IMR-90 (cell line): ENCODE measurements at regions not wholly inside any gene's neighbourhood (a gene's known extent, or its start where the extent isn't known, plus 50 kb on each side); places are given as distances from the start of the nearest gene placed in this dataset.

Experiments
- ATAC-seq: fragments of 200-7000 bp; cut with Tn5 transposase; 2 replicates; pipeline ENCODE4 v1.9.1; 2020; ENCODE audit warnings: low read depth, mild to moderate bottlenecking, moderate library complexity
- BruUV-seq: library from RNA; stranded (reverse); fragments of 400-500 nt; replicated peaks from 2 replicates; lab custom pipeline; 2021; lab: Mats Ljungman, UMichigan
- CTCF ChIA-PET: fragments of 300-600 bp; formaldehyde crosslinking; extraction: SDS; loops from one replicate; lab custom pipeline; 2021; ENCODE audit warnings: antibody characterized with exemption; lab: Yijun Ruan, JAX
- POLR2A ChIA-PET: fragments of 300-600 bp; sonication (Branson Sonifier 250); formaldehyde crosslinking; loops from one replicate; lab custom pipeline; 2022; ENCODE audit warnings: antibody characterized with exemption; ENCODE audit not compliant: unreplicated experiment; lab: Charles Lee
- DNase-seq: peaks from one replicate; pipeline ENCODE4 v3.0.0; 2013
- H2AFZ ChIP-seq: replicated peaks from 2 replicates; pipeline ENCODE3; 2013; ENCODE audit warnings: low read length, mild to moderate bottlenecking; ENCODE audit not compliant: poor library complexity
- H2AK5ac ChIP-seq: 2 replicates; pipeline ENCODE4 v1.6.1; 2013; ENCODE audit warnings: low read depth, low read length, inconsistent platforms
- H2AK9ac ChIP-seq: replicated peaks from 2 replicates; pipeline ENCODE3; 2013; ENCODE audit warnings: mild to moderate bottlenecking, low read depth, low read length, moderate library complexity; ENCODE audit not compliant: poor library complexity
- H2BK120ac ChIP-seq: 2 replicates; pipeline ENCODE4 v1.6.1; 2013; ENCODE audit warnings: low read depth, low read length, inconsistent platforms
- H2BK15ac ChIP-seq: 3 replicates; pipeline ENCODE4 v1.6.1; 2013; ENCODE audit warnings: low read depth, low read length, inconsistent platforms
- H2BK20ac ChIP-seq: 2 replicates; pipeline ENCODE4 v1.6.1; 2013; ENCODE audit warnings: low read depth, mild to moderate bottlenecking, inconsistent platforms, low read length, moderate library complexity
- H2BK5ac ChIP-seq: 2 replicates; pipeline ENCODE4 v1.6.1; 2013; ENCODE audit warnings: mild to moderate bottlenecking, low read depth, low read length, inconsistent platforms; ENCODE audit not compliant: poor library complexity, severe bottlenecking
- H3K14ac ChIP-seq: replicated peaks from 2 replicates; pipeline ENCODE4 v1.6.1; 2013; ENCODE audit warnings: low read depth, low read length, inconsistent platforms
- H3K18ac ChIP-seq: 2 replicates; pipeline ENCODE4 v1.6.1; 2013; ENCODE audit warnings: low read depth, low read length, control low read depth
- H3K23ac ChIP-seq: 2 replicates; pipeline ENCODE4 v1.6.1; 2013; ENCODE audit warnings: low read depth, low read length, inconsistent platforms
- H3K27ac ChIP-seq: 2 replicates; pipeline ENCODE4 v1.5.1; 2013; ENCODE audit warnings: mild to moderate bottlenecking, control low read depth, low read length; ENCODE audit not compliant: insufficient read depth
- H3K27me3 ChIP-seq: 2 replicates; pipeline ENCODE4 v1.6.1; 2013; ENCODE audit warnings: low read length; ENCODE audit not compliant: control insufficient read depth, insufficient read depth
- H3K36me3 ChIP-seq: 2 replicates; pipeline ENCODE4 v1.6.1; 2013; ENCODE audit warnings: low read length, mixed read lengths; ENCODE audit not compliant: control insufficient read depth, insufficient read depth
- H3K4ac ChIP-seq: 2 replicates; pipeline ENCODE4 v1.6.1; 2013; ENCODE audit warnings: low read depth, low read length, inconsistent platforms
- H3K4me1 ChIP-seq: 2 replicates; pipeline ENCODE4 v1.6.1; 2013; ENCODE audit warnings: low read length, mixed read lengths; ENCODE audit not compliant: control insufficient read depth, insufficient read depth
- H3K4me2 ChIP-seq: 2 replicates; pipeline ENCODE4 v1.6.1; 2013; ENCODE audit warnings: low read depth, mild to moderate bottlenecking, control low read depth, low read length, moderate library complexity
- H3K4me3 ChIP-seq: 2 replicates; pipeline ENCODE4 v1.5.1; 2013; ENCODE audit warnings: low read depth, mild to moderate bottlenecking, control low read depth, low read length, moderate library complexity; ENCODE audit not compliant: insufficient read depth
- H3K56ac ChIP-seq: 2 replicates; pipeline ENCODE4 v1.6.1; 2013; ENCODE audit warnings: low read length, inconsistent platforms; ENCODE audit not compliant: insufficient read depth; ENCODE audit errors: extremely low read depth
- H3K79me1 ChIP-seq, 2 experiments: 2 replicates each; pipeline ENCODE4 v1.6.1; 2013; ENCODE audit warnings: low read length in 2 of 2, inconsistent platforms in 1 of 2, low read depth in 1 of 2
- H3K9ac ChIP-seq: 2 replicates; pipeline ENCODE4 v1.6.1; 2013; ENCODE audit warnings: low read depth, low read length, control low read depth
- H3K9me1 ChIP-seq: 2 replicates; pipeline ENCODE4 v1.6.1; 2013; ENCODE audit warnings: low read length, inconsistent platforms; ENCODE audit not compliant: insufficient read depth
- H3K9me3 ChIP-seq: 2 replicates; pipeline ENCODE4 v1.6.1; 2013; ENCODE audit warnings: low read length; ENCODE audit not compliant: control insufficient read depth, insufficient read depth
- H4K20me1 ChIP-seq: 2 replicates; pipeline ENCODE4 v1.6.1; 2013; ENCODE audit warnings: low read length, inconsistent platforms; ENCODE audit not compliant: insufficient read depth
- H4K5ac ChIP-seq: 2 replicates; pipeline ENCODE4 v1.6.1; 2013; ENCODE audit warnings: mild to moderate bottlenecking, low read depth, low read length, control low read depth
- H4K8ac ChIP-seq, 2 experiments: 2 replicates each; pipeline ENCODE4 v1.6.1; 2013; ENCODE audit warnings: low read depth in 2 of 2, low read length in 2 of 2, control low read depth in 1 of 2, inconsistent platforms in 1 of 2
- H4K91ac ChIP-seq: 2 replicates; pipeline ENCODE4 v1.6.1; 2013; ENCODE audit warnings: low read depth, low read length, inconsistent platforms; ENCODE audit not compliant: insufficient read depth
- BHLHE40 ChIP-seq: fragments of 150-350 bp; IDR thresholded peaks from 2 replicates; pipeline ENCODE4 v1.6.1; 2016; ENCODE audit warnings: mild to moderate bottlenecking, low read depth, low read length
- CEBPB ChIP-seq: IDR thresholded peaks from 2 replicates; pipeline ENCODE4 v1.6.1; 2012; ENCODE audit warnings: low read depth, low read length, improper control_type of control experiment
- CHD1 ChIP-seq: IDR thresholded peaks from 2 replicates; pipeline ENCODE4 v1.6.1; 2012; ENCODE audit warnings: low read depth, low read length, improper control_type of control experiment
- FOS ChIP-seq: fragments of 150-350 bp; IDR thresholded peaks from 2 replicates; pipeline ENCODE4 v1.6.1; 2016; ENCODE audit warnings: low read depth, low read length
- MAFK ChIP-seq: IDR thresholded peaks from 2 replicates; pipeline ENCODE4 v1.6.1; 2012; ENCODE audit warnings: low read depth, low read length, improper control_type of control experiment
- MAZ ChIP-seq: IDR thresholded peaks from 2 replicates; pipeline ENCODE4 v1.6.1; 2012; ENCODE audit warnings: low read depth, mild to moderate bottlenecking, low read length, improper control_type of control experiment, moderate library complexity, borderline replicate concordance
- MXI1 ChIP-seq: IDR thresholded peaks from 2 replicates; pipeline ENCODE4 v1.6.1; 2012; ENCODE audit warnings: low read depth, mild to moderate bottlenecking, low read length, moderate library complexity, borderline replicate concordance
- NFE2L2 ChIP-seq: fragments of 150-350 bp; IDR thresholded peaks from 2 replicates; pipeline ENCODE4 v1.6.1; 2016; ENCODE audit warnings: low read depth, mild to moderate bottlenecking, low read length
- POLR2A ChIP-seq: IDR thresholded peaks from 2 replicates; pipeline ENCODE4 v1.6.1; 2012; ENCODE audit warnings: mild to moderate bottlenecking, low read depth, low read length
- RAD21 ChIP-seq: IDR thresholded peaks from 2 replicates; pipeline ENCODE4 v1.6.1; 2012; ENCODE audit warnings: low read length, improper control_type of control experiment
- RCOR1 ChIP-seq: IDR thresholded peaks from 2 replicates; pipeline ENCODE4 v1.6.1; 2012; ENCODE audit warnings: mild to moderate bottlenecking, low read length, improper control_type of control experiment; ENCODE audit not compliant: insufficient replicate concordance
- RFX5 ChIP-seq: IDR thresholded peaks from 2 replicates; pipeline ENCODE4 v1.8.0; 2012; ENCODE audit warnings: low read depth, mild to moderate bottlenecking, low read length, moderate library complexity
- SMC3 ChIP-seq: fragments of 150-350 bp; IDR thresholded peaks from 2 replicates; pipeline ENCODE4 v1.6.1; 2016; ENCODE audit warnings: low read depth, mild to moderate bottlenecking, antibody characterized with exemption, low read length, moderate library complexity
- dilution Hi-C: fragments of 300-500 bp; cut with HindIII; formaldehyde crosslinking; loops from one replicate; pipeline ENCODE4 v1.14.3; 2018; ENCODE audit warnings: low sequenced_read_pairs; ENCODE audit not compliant: unreplicated experiment
- in situ Hi-C: fragments of 300-500 bp; cut with MboI; formaldehyde crosslinking; loops from 3 replicates; pipeline ENCODE4 v1.14.3; 2019; ENCODE audit warnings: low sequenced_read_pairs, inconsistent platforms, mixed read lengths
- intact Hi-C: fragments of 100-400 bp; cut with micrococcal nuclease; formaldehyde crosslinking; loops from 2 replicates; pipeline ENCODE4 v1.10.0; 2022
- TF ChIP-seq, protein P1 (sequence below): fragments of 150-350 bp; IDR thresholded peaks from 2 replicates; pipeline ENCODE4 v1.6.1; 2016; ENCODE audit warnings: low read depth, mild to moderate bottlenecking, low read length, moderate library complexity, borderline replicate concordance
- TF ChIP-seq, protein P2 (sequence below): conservative IDR thresholded peaks from 2 replicates; pipeline ENCODE4 v1.5.1; 2012; ENCODE audit warnings: mild to moderate bottlenecking, low read depth, low read length, improper control_type of control experiment
- TF ChIP-seq, protein P3 (sequence below): fragments of 150-350 bp; IDR thresholded peaks from 2 replicates; pipeline ENCODE4 v1.6.1; 2017; ENCODE audit warnings: mild to moderate bottlenecking, antibody characterized with exemption, low read length, low read depth

DNA sequence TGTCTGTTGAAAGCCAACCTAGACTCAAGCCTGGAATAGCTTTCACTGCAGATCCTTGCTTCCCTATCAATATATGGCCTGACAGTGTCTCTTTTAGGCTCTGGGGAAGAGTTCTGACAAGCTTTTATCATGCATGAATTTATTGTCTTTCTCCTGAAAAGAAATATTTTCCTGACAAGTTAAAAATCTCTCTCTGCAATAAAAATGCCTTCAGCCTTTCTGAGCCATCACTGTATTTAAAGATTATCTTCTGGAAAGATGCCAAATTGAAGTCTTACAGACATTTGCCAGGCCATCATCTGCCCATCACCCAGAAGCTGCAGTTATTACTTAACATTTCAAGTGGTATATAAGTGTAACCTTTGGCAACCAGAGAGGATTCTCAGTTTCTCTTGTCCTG lies 88.1 kb upstream of the HTR1A start:
- in situ Hi-C loops (no loop called here), intact Hi-C loops (no loop called here), dilution Hi-C loops (no loop called here)
- TF ChIP-seq FOS: no peak
- TF ChIP-seq, protein P1, sequence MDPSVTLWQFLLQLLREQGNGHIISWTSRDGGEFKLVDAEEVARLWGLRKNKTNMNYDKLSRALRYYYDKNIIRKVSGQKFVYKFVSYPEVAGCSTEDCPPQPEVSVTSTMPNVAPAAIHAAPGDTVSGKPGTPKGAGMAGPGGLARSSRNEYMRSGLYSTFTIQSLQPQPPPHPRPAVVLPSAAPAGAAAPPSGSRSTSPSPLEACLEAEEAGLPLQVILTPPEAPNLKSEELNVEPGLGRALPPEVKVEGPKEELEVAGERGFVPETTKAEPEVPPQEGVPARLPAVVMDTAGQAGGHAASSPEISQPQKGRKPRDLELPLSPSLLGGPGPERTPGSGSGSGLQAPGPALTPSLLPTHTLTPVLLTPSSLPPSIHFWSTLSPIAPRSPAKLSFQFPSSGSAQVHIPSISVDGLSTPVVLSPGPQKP: no peak
- no peak for TF ChIP-seq CHD1
- no peak for TF ChIP-seq CEBPB
- TF ChIP-seq, protein P2, sequence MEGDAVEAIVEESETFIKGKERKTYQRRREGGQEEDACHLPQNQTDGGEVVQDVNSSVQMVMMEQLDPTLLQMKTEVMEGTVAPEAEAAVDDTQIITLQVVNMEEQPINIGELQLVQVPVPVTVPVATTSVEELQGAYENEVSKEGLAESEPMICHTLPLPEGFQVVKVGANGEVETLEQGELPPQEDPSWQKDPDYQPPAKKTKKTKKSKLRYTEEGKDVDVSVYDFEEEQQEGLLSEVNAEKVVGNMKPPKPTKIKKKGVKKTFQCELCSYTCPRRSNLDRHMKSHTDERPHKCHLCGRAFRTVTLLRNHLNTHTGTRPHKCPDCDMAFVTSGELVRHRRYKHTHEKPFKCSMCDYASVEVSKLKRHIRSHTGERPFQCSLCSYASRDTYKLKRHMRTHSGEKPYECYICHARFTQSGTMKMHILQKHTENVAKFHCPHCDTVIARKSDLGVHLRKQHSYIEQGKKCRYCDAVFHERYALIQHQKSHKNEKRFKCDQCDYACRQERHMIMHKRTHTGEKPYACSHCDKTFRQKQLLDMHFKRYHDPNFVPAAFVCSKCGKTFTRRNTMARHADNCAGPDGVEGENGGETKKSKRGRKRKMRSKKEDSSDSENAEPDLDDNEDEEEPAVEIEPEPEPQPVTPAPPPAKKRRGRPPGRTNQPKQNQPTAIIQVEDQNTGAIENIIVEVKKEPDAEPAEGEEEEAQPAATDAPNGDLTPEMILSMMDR: no peak
- no peak for TF ChIP-seq SMC3
- TF ChIP-seq BHLHE40: no peak
- TF ChIP-seq, protein P3, sequence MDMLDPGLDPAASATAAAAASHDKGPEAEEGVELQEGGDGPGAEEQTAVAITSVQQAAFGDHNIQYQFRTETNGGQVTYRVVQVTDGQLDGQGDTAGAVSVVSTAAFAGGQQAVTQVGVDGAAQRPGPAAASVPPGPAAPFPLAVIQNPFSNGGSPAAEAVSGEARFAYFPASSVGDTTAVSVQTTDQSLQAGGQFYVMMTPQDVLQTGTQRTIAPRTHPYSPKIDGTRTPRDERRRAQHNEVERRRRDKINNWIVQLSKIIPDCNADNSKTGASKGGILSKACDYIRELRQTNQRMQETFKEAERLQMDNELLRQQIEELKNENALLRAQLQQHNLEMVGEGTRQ: no peak
- no peak for TF ChIP-seq RFX5
- TF ChIP-seq RAD21: no peak
- TF ChIP-seq RCOR1: no peak
- no peak for TF ChIP-seq POLR2A
- no peak for TF ChIP-seq MAFK
- no peak for TF ChIP-seq NFE2L2
- TF ChIP-seq MXI1: no peak
- TF ChIP-seq MAZ: no peak
- Histone ChIP-seq H4K8ac (no peak overlapping the region), H2AFZ (no peak overlapping the region), H2BK20ac (no peak overlapping the region), H3K9me3 (peaks cover 10% of the 10 kb centered on the region), H2BK5ac (no peak overlapping the region), H3K79me1 (no peaks in the 10 kb centered on the region), H3K9ac (no peak overlapping the region), H3K14ac (no peak overlapping the region), H4K91ac (no peak overlapping the region), H3K56ac (no peak overlapping the region), H2BK15ac (no peak overlapping the region), H3K23ac (no peak overlapping the region), H3K18ac (no peak overlapping the region), H3K27me3 (no peaks in the 10 kb centered on the region), H2AK5ac (no peak overlapping the region), H2AK9ac (no peak overlapping the region), H2BK120ac (no peak overlapping the region), H4K5ac (no peak overlapping the region), H3K4me3 (no peak overlapping the region), H3K4me2 (no peak overlapping the region), H3K4ac (no peak overlapping the region), H3K4me1 (no peaks in the 10 kb centered on the region), H3K36me3 (no peaks in the 10 kb centered on the region), H4K20me1 (no peaks in the 10 kb centered on the region), H3K27ac (no peak overlapping the region), H3K9me1 (no peaks in the 10 kb centered on the region)
- ATAC-seq: no peak
- ChIA-PET POLR2A (no interaction called here), CTCF (no interaction called here)
- no TSS peak for BruUV-seq
- no peak for DNase-seq
